Adrenal gland (tissue), 5 donors: ENCODE measurements at regions not wholly inside any gene's neighbourhood (a gene's known extent, or its start where the extent isn't known, plus 50 kb on each side); places are given as distances from the start of the nearest gene placed in this dataset.

ENCODE experiments used
- CTCF ChIP-seq, 6 experiments: fragments of 450-650 bp in 4 of 6; fragments of 200-600 bp in 2 of 6; sonication (generic) in 1 of 6; IDR thresholded peaks; 1 replicate in 5 of 6; 2 replicates in 1 of 6; pipeline versions ENCODE4 v1.5.1 to v1.8.0; 2016 to 2021; ENCODE audit warnings: antibody characterized with exemption in 6 of 6, mild to moderate bottlenecking in 2 of 6, moderate library complexity in 1 of 6
- POLR2A ChIP-seq, 2 donors: fragments of 450-650 bp; IDR thresholded peaks; one replicate each; pipeline ENCODE4 v1.6.1; 2017; ENCODE audit warnings: antibody characterized with exemption in 2 of 2, mild to moderate bottlenecking in 2 of 2, moderate library complexity in 1 of 2
- donor health status: DM: no; HTN: no; CAD: no.

- no peak for TF ChIP-seq CTCF (IDR thresholded peaks at IDR 0.05)
- no peak for TF ChIP-seq POLR2A (IDR thresholded peaks at IDR 0.05)
Measured at GRCh38 chr2:42853549-42854206, 61.3 kb upstream of the HAAO start.
